Left lobe of liver (tissue), 2 donors: ENCODE measurements at regions not wholly inside any gene's neighbourhood (a gene's known extent, or its start where the extent isn't known, plus 50 kb on each side); places are given as distances from the start of the nearest gene placed in this dataset.
"Not testable (repeated sequence)": the region's sequence is repeated elsewhere in the genome, so short reads cannot be mapped to it uniquely, and the experiment has no call there.

Source experiments
- ATAC-seq: fragments of 200-7000 bp; cut with Tn5 transposase; one replicate; pipeline ENCODE4 v1.9.1; 2020; ENCODE audit warnings: mild to moderate bottlenecking, moderate library complexity
- DNase-seq: peaks from one replicate; pipeline ENCODE4 v3.0.0-alpha.2; 2020; ENCODE audit warnings: low spot score
- donor health status: DM: no; HTN: no; CAD: no; lungs with moderate emphysema.
- donor health status: DM: no; HTN: yes; CAD: no.

GRCh38 chr2:42979870-42980763 is 187.7 kb upstream of the HAAO start:
- ATAC-seq (peak; percentile 69), DNase-seq (peak; percentile 64)

GRCh38 chr2:42979416-42979869 is 187.1 kb upstream of the HAAO start:
- DNase-seq = peak; percentile 69
- peak; percentile 79 for ATAC-seq

- ATAC-seq (peak; percentile 5), DNase-seq (no peak)
Observed at GRCh38 chr2:42978887-42979415, 186.6 kb upstream of the HAAO start.

- DNase-seq (peak; percentile 66), ATAC-seq (peak; percentile 56)
Observed at GRCh38 chr2:42978175-42978886, 185.9 kb upstream of the HAAO start.

GRCh38 chr2:42977270-42978174 is 185.1 kb upstream of the HAAO start:
- DNase-seq (no peak), ATAC-seq (no peak)

- no peak for DNase-seq
- ATAC-seq = no peak
Observed at GRCh38 chr2:42976351-42976750, 184.0 kb upstream of the HAAO start.

GRCh38 chr2:42974721-42975717 is 182.6 kb upstream of the HAAO start:
- ATAC-seq = peak; percentile 77
- peak; percentile 76 for DNase-seq

- DNase-seq (no peak), ATAC-seq (no peak)
Observed at GRCh38 chr2:42974169-42974720, 181.9 kb upstream of the HAAO start.

- DNase-seq = no peak
- ATAC-seq = no peak
Observed at GRCh38 chr2:42973726-42974125, 181.3 kb upstream of the HAAO start.

GRCh38 chr2:42972933-42973516 is 180.6 kb upstream of the HAAO start:
- not testable (repeated sequence) for DNase-seq, ATAC-seq

- no peak for DNase-seq
- no peak for ATAC-seq
Observed at GRCh38 chr2:42971947-42972736, 179.8 kb upstream of the HAAO start.

- ATAC-seq (no peak), DNase-seq (no peak)
Observed at GRCh38 chr2:42971381-42971780, 179.0 kb upstream of the HAAO start.

- no peak for ATAC-seq
- no peak for DNase-seq
Observed at GRCh38 chr2:42970151-42970550, 177.8 kb upstream of the HAAO start.

GRCh38 chr2:42969231-42970150 is 177.1 kb upstream of the HAAO start:
- DNase-seq (no peak), ATAC-seq (no peak)

- DNase-seq (no peak), ATAC-seq (no peak)
Observed at GRCh38 chr2:42967959-42968674, 175.7 kb upstream of the HAAO start.

GRCh38 chr2:42965910-42966309 is 173.5 kb upstream of the HAAO start:
- ATAC-seq = no peak
- DNase-seq = no peak
